HG02798 (cell line): ENCODE measurements at regions not wholly inside any gene's neighbourhood (a gene's known extent, or its start where the extent isn't known, plus 50 kb on each side); places are given as distances from the start of the nearest gene placed in this dataset.

Source experiments
- ATAC-seq: cut with Tn5 transposase; IDR thresholded peaks from one replicate; pipeline ENCODE4 v1.9.1; 2021; ENCODE audit warnings: mild to moderate bottlenecking; ENCODE audit not compliant: unreplicated experiment, poor library complexity

GRCh38 chr2:217195658-217196446, 336.0 kb upstream of the TNP1 start:
- no peak for ATAC-seq

- no peak for ATAC-seq
These were observed 335.2 kb upstream of the TNP1 start for GRCh38 chr2:217195016-217195415.

- ATAC-seq: no peak
These were observed 333.8 kb upstream of the TNP1 start for GRCh38 chr2:217193431-217194340.

GRCh38 chr2:217192366-217192765, 332.5 kb upstream of the TNP1 start:
- no peak for ATAC-seq

- no peak for ATAC-seq
These were observed 329.9 kb upstream of the TNP1 start for GRCh38 chr2:217189747-217190146.

DNA sequence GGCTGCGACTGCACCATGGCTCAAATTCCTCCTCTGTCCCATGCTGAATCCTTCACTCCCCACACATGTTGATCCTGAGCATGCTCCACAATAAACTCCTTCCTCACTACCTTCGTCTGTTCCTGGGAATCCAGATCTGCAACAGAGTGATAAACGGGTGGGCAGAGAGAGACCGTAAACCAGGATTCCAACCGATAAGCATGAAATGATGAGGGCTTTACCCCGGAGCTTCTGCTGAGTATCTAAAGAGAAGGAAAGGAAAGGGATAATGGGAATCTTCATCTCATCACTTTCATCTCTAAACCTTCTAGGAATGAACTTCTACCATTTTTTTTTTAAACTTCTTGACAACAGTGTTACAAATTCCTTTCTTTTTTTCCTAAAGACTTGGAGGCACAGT, 329.3 kb upstream of the TNP1 start:
- ATAC-seq: no peak

DNA sequence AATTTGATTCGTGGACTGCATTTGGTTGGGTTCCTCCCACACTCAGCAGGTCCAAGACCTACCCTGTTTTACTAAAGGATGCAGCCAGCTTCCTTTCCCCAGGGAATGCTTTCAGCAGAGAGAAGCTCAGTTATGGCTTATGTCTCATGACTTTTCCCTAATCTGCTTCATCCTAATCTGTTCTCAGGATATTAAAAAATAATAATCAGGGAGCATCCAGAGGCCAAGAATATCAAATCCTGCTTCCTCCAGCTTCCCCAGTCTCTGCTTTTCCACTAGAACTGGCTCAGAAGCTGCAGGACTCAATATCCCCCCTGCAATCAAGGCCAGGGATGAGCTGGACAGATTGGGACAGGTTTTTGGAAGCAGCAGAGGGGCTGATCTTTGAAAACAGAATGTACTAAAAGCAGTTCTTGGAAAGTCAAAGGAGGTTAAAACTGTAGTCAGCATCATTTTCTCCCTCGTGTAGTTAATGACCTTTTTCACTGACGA, 326.9 kb upstream of the TNP1 start:
- no peak for ATAC-seq

DNA sequence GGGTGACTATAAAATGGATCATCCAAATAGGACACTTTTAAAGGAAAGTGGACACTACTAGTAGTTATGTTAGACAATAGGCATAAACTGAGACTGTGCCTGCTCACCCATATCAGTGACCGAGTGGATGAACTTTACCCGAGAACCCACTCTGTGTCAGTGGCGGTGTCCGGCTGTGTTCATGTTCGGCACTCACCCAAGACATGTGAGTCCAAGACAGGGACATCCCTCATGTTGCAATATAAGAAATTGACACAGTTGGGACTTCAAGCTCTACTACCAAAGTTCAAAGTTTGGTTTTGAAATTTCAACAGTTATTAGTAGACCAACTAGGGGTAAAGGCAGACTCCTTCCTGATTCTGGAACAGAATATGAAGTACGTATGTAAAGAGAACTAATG, 326.3 kb upstream of the TNP1 start:
- no peak for ATAC-seq

DNA sequence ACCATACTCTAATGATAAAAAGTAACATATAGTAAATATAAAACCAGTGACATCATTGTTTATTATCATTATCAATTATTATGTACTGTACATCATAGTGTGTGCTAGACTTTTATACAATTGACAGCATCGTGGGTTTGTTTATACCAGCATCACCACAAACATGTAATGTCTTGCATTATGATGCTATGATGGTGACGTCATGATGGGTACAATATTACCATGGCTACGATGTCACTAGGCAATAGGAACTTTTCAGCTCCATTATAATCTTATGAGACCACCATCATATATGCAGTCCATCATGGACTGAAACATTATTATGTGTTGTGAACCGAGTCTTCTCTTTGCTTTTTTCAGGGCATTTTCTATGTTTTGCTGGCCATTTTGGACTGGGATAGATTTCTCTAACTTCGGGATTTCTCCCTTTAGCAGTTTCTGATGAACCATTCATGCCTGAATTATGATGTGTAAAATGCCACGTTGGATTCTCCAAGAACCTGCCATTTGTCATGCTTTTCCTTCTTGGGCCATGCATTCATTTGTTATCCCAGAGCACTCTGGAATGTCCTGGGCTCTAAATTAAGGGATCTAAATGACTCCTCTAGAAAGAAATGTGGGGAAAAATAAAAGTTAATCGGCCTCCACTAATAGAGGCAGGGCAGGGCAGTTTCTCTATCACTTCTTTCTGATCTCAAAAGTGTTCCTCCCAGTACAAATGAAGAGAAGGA, 325.6 kb upstream of the TNP1 start:
- no peak for ATAC-seq

DNA sequence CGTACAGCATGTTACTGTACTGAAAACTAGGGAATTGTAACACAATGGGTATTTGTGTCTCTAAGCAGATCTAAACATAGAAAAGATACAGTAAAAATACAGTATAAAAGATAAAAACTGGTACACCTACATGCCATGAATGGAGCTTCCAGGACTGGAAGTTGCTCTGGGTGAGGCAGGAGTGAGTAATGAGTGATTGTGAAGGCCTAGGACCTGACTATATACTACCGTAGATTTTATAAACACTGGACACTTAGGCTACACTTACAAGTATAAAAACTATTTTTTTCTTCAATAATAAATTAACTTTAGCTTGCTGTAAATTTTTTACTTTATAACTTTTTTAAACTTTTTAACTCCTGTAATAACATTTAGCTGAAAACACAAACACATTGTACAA, 324.4 kb upstream of the TNP1 start:
- no peak for ATAC-seq

DNA sequence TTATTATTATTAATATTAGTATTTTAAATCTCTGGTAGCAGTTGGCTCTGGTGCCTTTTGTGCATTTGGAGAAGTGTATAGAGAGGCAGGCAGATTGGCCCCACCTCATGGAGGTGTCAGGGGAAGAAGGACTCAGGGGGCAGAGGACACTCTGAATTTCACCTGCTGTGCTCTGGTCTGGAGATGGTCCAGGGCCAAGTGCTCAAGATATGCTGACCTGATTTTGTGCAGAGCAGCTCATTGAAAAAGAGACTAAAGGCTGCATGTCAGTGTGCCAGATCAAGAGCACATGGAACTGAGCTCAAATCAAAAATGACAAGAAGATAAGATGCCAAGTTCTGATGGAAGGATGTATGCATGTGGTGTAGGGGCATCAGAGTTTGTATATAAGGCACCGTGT, 323.6 kb upstream of the TNP1 start:
- ATAC-seq: no peak

GRCh38 chr2:217182926-217183325, 323.1 kb upstream of the TNP1 start:
- ATAC-seq: no peak

DNA sequence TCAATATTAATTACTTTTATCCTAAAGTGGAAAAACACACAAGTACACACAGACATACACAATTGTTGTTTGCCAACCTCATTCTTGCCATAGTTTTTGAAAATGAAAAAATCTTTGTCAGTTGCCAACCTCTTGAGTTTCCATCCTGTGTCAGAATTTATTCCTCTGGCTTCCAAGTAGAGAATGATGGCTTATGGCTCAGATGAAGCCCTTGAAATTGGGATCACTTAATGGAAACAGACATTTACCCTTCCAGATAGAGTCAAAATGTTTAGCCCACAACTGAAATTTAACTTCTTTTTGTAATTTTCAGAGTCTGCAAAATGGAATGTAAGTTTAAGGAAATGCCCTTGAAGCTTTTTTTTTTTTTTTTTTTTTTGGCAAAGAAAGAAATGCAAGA, 321.6 kb upstream of the TNP1 start:
- ATAC-seq: no peak

GRCh38 chr2:217179854-217180253, 320.0 kb upstream of the TNP1 start:
- no peak for ATAC-seq

DNA sequence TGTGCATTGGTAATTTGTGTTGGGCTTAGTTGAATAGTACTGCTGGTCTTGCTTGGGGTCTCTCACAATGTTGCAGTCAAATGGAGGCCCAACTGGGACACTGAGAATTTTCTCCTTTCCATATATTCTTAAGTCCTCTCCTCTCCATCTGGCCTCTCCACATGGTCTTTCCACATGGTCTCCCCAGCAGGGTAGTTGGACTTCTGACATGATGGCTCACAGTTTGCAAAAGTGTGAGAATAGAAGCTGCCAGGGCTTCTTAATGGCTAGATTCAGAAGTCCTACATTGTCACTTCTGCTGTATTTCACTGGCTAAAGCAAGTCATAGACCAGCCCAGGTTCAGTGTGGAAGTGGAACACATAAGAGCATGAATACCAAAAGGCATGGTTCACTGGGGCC, 318.5 kb upstream of the TNP1 start:
- no peak for ATAC-seq

DNA sequence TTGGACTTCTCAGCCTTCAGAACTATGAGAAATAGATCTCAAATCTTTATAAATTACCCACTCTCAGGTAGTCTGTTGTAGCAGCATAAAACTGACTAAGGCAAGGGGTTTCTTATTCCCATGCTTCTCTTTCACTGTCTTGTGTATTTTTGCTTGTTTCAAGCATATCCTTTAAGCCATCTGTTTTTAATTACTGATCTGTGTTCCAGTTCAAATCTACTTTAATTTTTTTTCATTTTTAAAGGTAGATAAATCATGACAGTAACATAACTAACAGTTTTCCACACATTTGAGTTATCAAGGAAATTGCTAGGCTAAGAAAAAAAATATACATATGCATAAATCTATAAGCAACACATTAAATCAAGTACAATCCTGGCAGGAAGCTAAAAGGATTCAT, 317.9 kb upstream of the TNP1 start:
- ATAC-seq: no peak

DNA sequence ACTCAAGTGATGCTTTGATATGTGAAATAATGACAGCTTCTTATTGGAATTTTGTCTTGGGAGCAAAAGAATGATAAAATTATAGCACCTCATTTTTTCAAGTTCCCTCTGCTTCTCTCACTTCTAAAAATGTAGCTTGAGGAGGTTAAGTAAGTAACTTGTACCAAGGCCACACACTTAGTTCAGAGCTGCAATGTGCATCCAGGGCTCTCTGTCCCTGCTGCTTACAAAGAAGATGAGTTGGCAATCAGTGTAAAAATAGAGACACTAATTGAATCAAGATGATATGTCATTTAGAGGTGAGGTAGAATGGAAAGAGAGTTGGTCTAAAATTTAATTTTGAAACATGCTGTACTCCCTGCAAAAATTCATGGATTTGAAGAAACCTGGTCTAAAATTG, 312.0 kb upstream of the TNP1 start:
- ATAC-seq: no peak

GRCh38 chr2:217168496-217168895, 308.6 kb upstream of the TNP1 start:
- ATAC-seq: no peak

GRCh38 chr2:217167531-217167930, 307.7 kb upstream of the TNP1 start:
- no peak for ATAC-seq

- no peak for ATAC-seq
These were observed 306.5 kb upstream of the TNP1 start for GRCh38 chr2:217166241-217166850.
